GM10248 (cell line): ENCODE measurements at regions not wholly inside any gene's neighbourhood (a gene's known extent, or its start where the extent isn't known, plus 50 kb on each side); places are given as distances from the start of the nearest gene placed in this dataset.

Experiments used
- CTCF ChIA-PET: fragments of 300-600 bp; sonication (Branson Sonifier 250); formaldehyde crosslinking; extraction: SDS; loops from one replicate; lab custom pipeline; 2021; ENCODE audit warnings: antibody characterized with exemption; lab: Yijun Ruan, JAX
- POLR2A ChIA-PET: fragments of 350-650 bp; sonication (Branson Sonifier 250); formaldehyde crosslinking; extraction: SDS; loops from one replicate; lab custom pipeline; 2020; ENCODE audit warnings: antibody characterized with exemption; lab: Yijun Ruan, JAX
- DNase-seq: peaks from one replicate; pipeline ENCODE4 v3.0.0; 2012; ENCODE audit errors: extremely low spot score
- CTCF ChIP-seq: IDR thresholded peaks from 2 replicates; pipeline ENCODE4 v1.5.1; 2012; ENCODE audit warnings: mild to moderate bottlenecking, low read depth; ENCODE audit errors: extremely low read depth, missing control alignments, control extremely low read depth

- CTCF ChIA-PET: no interaction called here
Measured at GRCh38 chr13:111541752-111542529, 221.5 kb downstream of the TEX29 start.

GRCh38 chr13:111542530-111543341 is 222.3 kb downstream of the TEX29 start:
- no peak for DNase-seq
- TF ChIP-seq CTCF: no peak
- ChIA-PET CTCF (interaction anchor here (1.2 kb wide), 1 partner anchor 9 kb away, joined by 3 read pairs; no protein-coding TSS in a partner anchor), POLR2A (no interaction called here)

More at GRCh38 chr13:111541752-111542529, 221.5 kb downstream of the TEX29 start:
- POLR2A ChIA-PET: no interaction called here
- TF ChIP-seq CTCF: no peak
- DNase-seq: no peak

GRCh38 chr13:111546921-111547675 is 226.7 kb downstream of the TEX29 start:
- CTCF ChIA-PET: no interaction called here
- POLR2A ChIA-PET: no interaction called here
- no peak for DNase-seq
- TF ChIP-seq CTCF: no peak

GRCh38 chr13:111547726-111548273 is 227.4 kb downstream of the TEX29 start:
- no peak for TF ChIP-seq CTCF
- CTCF ChIA-PET: no interaction called here
- no peak for DNase-seq

GRCh38 chr13:111548301-111548700 is 227.9 kb downstream of the TEX29 start:
- DNase-seq: no peak
- CTCF ChIA-PET: no interaction called here
- POLR2A ChIA-PET: no interaction called here
- no peak for TF ChIP-seq CTCF

More at GRCh38 chr13:111547726-111548273, 227.4 kb downstream of the TEX29 start:
- POLR2A ChIA-PET: no interaction called here

- CTCF ChIA-PET: no interaction called here
- DNase-seq: no peak
- no peak for TF ChIP-seq CTCF
- POLR2A ChIA-PET: no interaction called here
Measured at GRCh38 chr13:111548805-111549204, 228.4 kb downstream of the TEX29 start.
